ENCODE measurements at regions not wholly inside any gene's neighbourhood (a gene's known extent, or its start where the extent isn't known, plus 50 kb on each side); places are given as distances from the start of the nearest gene placed in this dataset.

DNA sequence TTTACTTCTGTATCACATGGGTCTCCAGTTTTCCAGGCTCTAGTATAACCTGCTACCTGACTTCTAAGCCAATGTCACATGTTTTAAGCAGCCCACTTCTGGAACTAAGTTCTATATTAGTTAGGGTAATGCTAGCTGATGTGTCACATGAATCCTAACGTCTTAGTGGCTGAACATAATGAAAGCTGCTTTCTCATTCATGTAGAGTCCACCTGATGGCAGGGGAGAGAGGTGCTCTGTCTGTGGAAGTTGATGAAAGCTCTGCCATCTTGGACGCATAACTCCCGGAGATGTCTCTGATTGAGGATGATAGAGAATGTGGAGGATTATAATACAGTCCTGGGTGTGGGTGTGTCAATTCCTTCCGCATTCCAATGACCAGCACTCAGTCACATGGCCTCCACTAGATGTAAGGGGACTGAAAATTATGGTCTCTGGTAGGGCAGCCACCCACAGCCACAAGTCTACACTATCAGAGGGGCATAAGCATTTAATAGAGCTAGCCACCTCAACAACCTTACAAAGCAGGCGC is 234.4 kb upstream of the CRY1 start:
- Histone ChIP-seq H3K4me3 (ENCODE audit: low read length in 2 of 2) (no peak overlapping the region), H3K27ac (ENCODE audit: low read depth in 2 of 2, low read length in 2 of 2) (no peak overlapping the region), H3K9me3 (ENCODE audit: control insufficient read depth in 2 of 2, low read length in 2 of 2) (no peaks in the 10 kb centered on the region), H3K9ac (ENCODE audit: low read depth in 1 of 2, low read length in 2 of 2) (no peak overlapping the region), H3K27me3 (ENCODE audit: control insufficient read depth in 2 of 2, insufficient read depth in 2 of 2, low read length in 2 of 2) (peaks cover 0 to 15% of the 10 kb centered on the region in 2 donors), H3K4me1 (ENCODE audit: control insufficient read depth in 2 of 2, insufficient read depth in 2 of 2, low read length in 2 of 2) (no peaks in the 10 kb centered on the region), H3K36me3 (ENCODE audit: control insufficient read depth in 2 of 2, insufficient read depth in 2 of 2, low read length in 2 of 2) (no peaks in the 10 kb centered on the region)

DNA sequence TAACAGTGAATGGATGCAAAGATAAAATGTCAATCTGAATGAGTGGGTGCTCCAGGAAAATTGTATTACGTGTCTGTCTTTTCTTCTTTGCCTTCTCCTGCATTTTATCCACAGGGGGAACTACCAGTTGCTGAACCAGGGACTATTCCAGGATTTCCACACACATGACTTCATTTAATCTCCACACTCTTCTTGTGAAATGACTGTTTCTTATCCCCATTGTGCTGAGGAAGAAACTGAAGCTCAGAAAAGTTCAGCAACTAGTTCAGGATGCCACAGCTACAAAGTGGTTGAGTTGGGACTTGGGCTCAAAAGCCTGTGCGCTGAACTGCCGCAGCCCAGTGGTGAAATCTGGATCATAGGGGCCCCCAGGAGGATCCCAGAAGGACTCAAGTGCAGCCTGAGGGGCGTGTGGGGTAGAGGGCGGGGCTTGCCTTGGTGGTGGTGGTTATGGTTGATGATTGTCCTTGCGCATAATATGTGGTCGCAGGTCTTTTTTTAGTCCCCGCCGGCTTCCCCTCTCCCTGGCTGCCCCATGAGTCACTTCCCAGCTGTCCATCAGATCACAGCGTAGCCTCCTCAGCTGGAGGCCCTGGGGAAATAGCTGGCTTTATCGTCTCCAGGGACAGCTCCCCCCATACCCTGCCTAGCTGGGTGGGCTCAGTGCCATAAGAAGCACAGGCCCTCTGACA is 235.2 kb upstream of the CRY1 start:
- H3K27me3 ChIP-seq (ENCODE audit: control insufficient read depth in 2 of 2, insufficient read depth in 2 of 2, low read length in 2 of 2), result peaks cover 0 to 12% of the 10 kb centered on the region in 2 donors
- no peak overlapping the region for H3K4me3 ChIP-seq (ENCODE audit: low read length in 2 of 2)
- no peaks in the 10 kb centered on the region for H3K9me3 ChIP-seq (ENCODE audit: control insufficient read depth in 2 of 2, low read length in 2 of 2)
- H3K4me1 ChIP-seq (ENCODE audit: control insufficient read depth in 2 of 2, insufficient read depth in 2 of 2, low read length in 2 of 2), result no peaks in the 10 kb centered on the region
- H3K9ac ChIP-seq (ENCODE audit: low read depth in 1 of 2, low read length in 2 of 2), result no peak overlapping the region
- no peak overlapping the region for H3K27ac ChIP-seq (ENCODE audit: low read depth in 2 of 2, low read length in 2 of 2)
- H3K36me3 ChIP-seq (ENCODE audit: control insufficient read depth in 2 of 2, insufficient read depth in 2 of 2, low read length in 2 of 2), result no peaks in the 10 kb centered on the region

DNA sequence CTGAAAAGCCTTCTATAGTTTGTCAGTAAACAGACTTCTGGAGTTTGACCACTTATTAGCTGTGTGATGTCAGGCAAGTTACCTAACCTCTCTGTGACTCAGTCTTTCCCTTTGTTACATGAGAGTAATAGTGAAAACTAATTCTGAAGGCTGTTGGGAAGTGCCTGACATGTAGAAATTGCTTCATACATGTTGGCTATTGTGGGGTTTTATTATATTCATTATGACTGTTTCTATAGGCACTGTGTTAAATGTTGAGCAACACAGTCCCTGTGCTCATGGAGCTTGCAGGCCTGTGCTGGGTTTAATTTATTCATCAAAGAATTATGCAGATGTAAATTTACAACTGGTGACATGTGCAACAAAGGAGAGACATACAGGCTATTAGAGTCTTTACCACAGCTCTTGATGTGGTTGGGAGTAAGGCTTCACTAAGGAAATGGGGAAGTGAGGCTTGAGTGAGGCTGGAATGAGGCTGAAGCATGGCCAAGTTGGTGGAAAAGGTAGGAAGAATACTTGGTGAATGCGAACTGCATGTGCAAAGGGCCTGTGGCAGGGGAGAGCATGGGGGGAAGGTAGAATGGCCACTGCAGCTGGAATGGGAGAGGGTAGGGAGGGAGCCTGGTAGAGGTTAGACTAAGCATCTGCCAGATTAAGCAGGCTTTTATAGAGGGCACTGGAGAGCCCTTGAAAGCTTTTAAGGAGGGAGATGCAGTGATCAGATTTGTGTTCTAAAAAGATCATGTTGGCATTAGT is 236.4 kb upstream of the CRY1 start:
- Histone ChIP-seq H3K4me1 (ENCODE audit: control insufficient read depth in 2 of 2, insufficient read depth in 2 of 2, low read length in 2 of 2) (no peaks in the 10 kb centered on the region), H3K27ac (ENCODE audit: low read depth in 2 of 2, low read length in 2 of 2) (no peak overlapping the region), H3K4me3 (ENCODE audit: low read length in 2 of 2) (no peak overlapping the region), H3K27me3 (ENCODE audit: control insufficient read depth in 2 of 2, insufficient read depth in 2 of 2, low read length in 2 of 2) (peaks cover 0 to 7% of the 10 kb centered on the region in 2 donors), H3K9me3 (ENCODE audit: control insufficient read depth in 2 of 2, low read length in 2 of 2) (no peaks in the 10 kb centered on the region), H3K9ac (ENCODE audit: low read depth in 1 of 2, low read length in 2 of 2) (no peak overlapping the region), H3K36me3 (ENCODE audit: control insufficient read depth in 2 of 2, insufficient read depth in 2 of 2, low read length in 2 of 2) (no peaks in the 10 kb centered on the region)

DNA sequence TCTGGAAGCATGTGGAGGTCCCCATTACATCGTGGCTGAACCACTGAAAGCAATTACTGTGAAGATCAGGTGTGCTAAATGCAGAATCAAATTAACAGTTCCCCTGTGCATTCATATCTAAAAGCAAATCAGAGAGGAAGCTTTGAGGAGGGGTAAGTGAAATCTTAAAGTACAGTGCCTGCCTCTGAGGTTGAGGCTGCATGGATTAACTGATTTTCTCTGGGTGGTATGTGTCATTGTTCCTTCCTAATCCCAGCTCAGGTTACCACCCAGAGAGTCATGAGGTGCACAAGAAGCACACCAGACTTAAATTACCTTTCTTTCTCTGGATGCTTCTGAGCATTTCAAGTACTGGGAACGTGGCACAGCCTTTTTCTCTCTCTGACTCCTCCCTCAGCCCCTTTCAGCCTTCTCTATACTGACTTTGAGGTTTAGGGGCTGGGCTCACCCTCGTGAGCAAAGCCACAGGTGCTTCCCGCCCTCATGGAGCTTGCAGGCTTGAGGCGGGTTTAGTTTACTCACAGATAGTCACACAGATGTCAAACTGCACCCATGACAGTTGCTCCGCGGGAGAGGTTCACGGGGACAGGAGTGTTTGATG is 237.6 kb upstream of the CRY1 start:
- no peaks in the 10 kb centered on the region for H3K9me3 ChIP-seq (ENCODE audit: control insufficient read depth in 2 of 2, low read length in 2 of 2)
- H3K9ac ChIP-seq (ENCODE audit: low read depth in 1 of 2, low read length in 2 of 2), result no peak overlapping the region
- no peaks in the 10 kb centered on the region for H3K36me3 ChIP-seq (ENCODE audit: control insufficient read depth in 2 of 2, insufficient read depth in 2 of 2, low read length in 2 of 2)
- peaks cover 0 to 7% of the 10 kb centered on the region in 2 donors for H3K27me3 ChIP-seq (ENCODE audit: control insufficient read depth in 2 of 2, insufficient read depth in 2 of 2, low read length in 2 of 2)
- no peak overlapping the region for H3K4me3 ChIP-seq (ENCODE audit: low read length in 2 of 2)
- H3K27ac ChIP-seq (ENCODE audit: low read depth in 2 of 2, low read length in 2 of 2), result no peak overlapping the region
- H3K4me1 ChIP-seq (ENCODE audit: control insufficient read depth in 2 of 2, insufficient read depth in 2 of 2, low read length in 2 of 2), result no peaks in the 10 kb centered on the region

GRCh38 chr12:107331471-107331870 is 238.1 kb upstream of the CRY1 start:
- Histone ChIP-seq H3K4me3 (ENCODE audit: low read length in 2 of 2) (no peak overlapping the region), H3K9me3 (ENCODE audit: control insufficient read depth in 2 of 2, low read length in 2 of 2) (no peaks in the 10 kb centered on the region), H3K27ac (ENCODE audit: low read depth in 2 of 2, low read length in 2 of 2) (no peak overlapping the region)

GRCh38 chr12:107331912-107332311 is 238.6 kb upstream of the CRY1 start:
- no peak overlapping the region for H3K4me3 ChIP-seq (ENCODE audit: low read length in 2 of 2)

More at GRCh38 chr12:107331471-107331870, 238.1 kb upstream of the CRY1 start:
- Histone ChIP-seq H3K4me1 (ENCODE audit: control insufficient read depth in 2 of 2, insufficient read depth in 2 of 2, low read length in 2 of 2) (no peaks in the 10 kb centered on the region), H3K27me3 (ENCODE audit: control insufficient read depth in 2 of 2, insufficient read depth in 2 of 2, low read length in 2 of 2) (peaks cover 0 to 7% of the 10 kb centered on the region in 2 donors), H3K9ac (ENCODE audit: low read depth in 1 of 2, low read length in 2 of 2) (no peak overlapping the region), H3K36me3 (ENCODE audit: control insufficient read depth in 2 of 2, insufficient read depth in 2 of 2, low read length in 2 of 2) (no peaks in the 10 kb centered on the region)

GRCh38 chr12:107332743-107333142 is 239.4 kb upstream of the CRY1 start:
- Histone ChIP-seq H3K9me3 (ENCODE audit: control insufficient read depth in 2 of 2, low read length in 2 of 2) (no peaks in the 10 kb centered on the region), H3K27me3 (ENCODE audit: control insufficient read depth in 2 of 2, insufficient read depth in 2 of 2, low read length in 2 of 2) (peaks cover 2 to 7% of the 10 kb centered on the region in 2 donors), H3K36me3 (ENCODE audit: control insufficient read depth in 2 of 2, insufficient read depth in 2 of 2, low read length in 2 of 2) (no peaks in the 10 kb centered on the region), H3K27ac (ENCODE audit: low read depth in 2 of 2, low read length in 2 of 2) (no peak overlapping the region), H3K4me3 (ENCODE audit: low read length in 2 of 2) (no peak overlapping the region), H3K4me1 (ENCODE audit: control insufficient read depth in 2 of 2, insufficient read depth in 2 of 2, low read length in 2 of 2) (no peaks in the 10 kb centered on the region), H3K9ac (ENCODE audit: low read depth in 1 of 2, low read length in 2 of 2) (no peak overlapping the region)

More at GRCh38 chr12:107331912-107332311, 238.6 kb upstream of the CRY1 start:
- no peak overlapping the region for H3K27ac ChIP-seq (ENCODE audit: low read depth in 2 of 2, low read length in 2 of 2)
- H3K36me3 ChIP-seq (ENCODE audit: control insufficient read depth in 2 of 2, insufficient read depth in 2 of 2, low read length in 2 of 2), result no peaks in the 10 kb centered on the region
- peaks cover 0 to 7% of the 10 kb centered on the region in 2 donors for H3K27me3 ChIP-seq (ENCODE audit: control insufficient read depth in 2 of 2, insufficient read depth in 2 of 2, low read length in 2 of 2)
- no peaks in the 10 kb centered on the region for H3K4me1 ChIP-seq (ENCODE audit: control insufficient read depth in 2 of 2, insufficient read depth in 2 of 2, low read length in 2 of 2)
- H3K9me3 ChIP-seq (ENCODE audit: control insufficient read depth in 2 of 2, low read length in 2 of 2), result no peaks in the 10 kb centered on the region
- no peak overlapping the region for H3K9ac ChIP-seq (ENCODE audit: low read depth in 1 of 2, low read length in 2 of 2)

- Histone ChIP-seq H3K36me3 (ENCODE audit: control insufficient read depth in 2 of 2, insufficient read depth in 2 of 2, low read length in 2 of 2) (no peaks in the 10 kb centered on the region), H3K9ac (ENCODE audit: low read depth in 1 of 2, low read length in 2 of 2) (no peak overlapping the region), H3K4me3 (ENCODE audit: low read length in 2 of 2) (no peak overlapping the region), H3K27me3 (ENCODE audit: control insufficient read depth in 2 of 2, insufficient read depth in 2 of 2, low read length in 2 of 2) (peaks cover 1 to 2% of the 10 kb centered on the region in 2 donors), H3K4me1 (ENCODE audit: control insufficient read depth in 2 of 2, insufficient read depth in 2 of 2, low read length in 2 of 2) (no peaks in the 10 kb centered on the region), H3K27ac (ENCODE audit: low read depth in 2 of 2, low read length in 2 of 2) (no peak overlapping the region), H3K9me3 (ENCODE audit: control insufficient read depth in 2 of 2, low read length in 2 of 2) (no peaks in the 10 kb centered on the region)
Observed at GRCh38 chr12:107335802-107336570, 242.6 kb upstream of the CRY1 start.

- H3K4me1 ChIP-seq (ENCODE audit: control insufficient read depth in 2 of 2, insufficient read depth in 2 of 2, low read length in 2 of 2), result no peaks in the 10 kb centered on the region
- H3K36me3 ChIP-seq (ENCODE audit: control insufficient read depth in 2 of 2, insufficient read depth in 2 of 2, low read length in 2 of 2), result no peaks in the 10 kb centered on the region
- peaks cover 0 to 2% of the 10 kb centered on the region in 2 donors for H3K27me3 ChIP-seq (ENCODE audit: control insufficient read depth in 2 of 2, insufficient read depth in 2 of 2, low read length in 2 of 2)
- no peak overlapping the region for H3K4me3 ChIP-seq (ENCODE audit: low read length in 2 of 2)
- no peak overlapping the region for H3K9ac ChIP-seq (ENCODE audit: low read depth in 1 of 2, low read length in 2 of 2)
- H3K27ac ChIP-seq (ENCODE audit: low read depth in 2 of 2, low read length in 2 of 2), result no peak overlapping the region
- no peaks in the 10 kb centered on the region for H3K9me3 ChIP-seq (ENCODE audit: control insufficient read depth in 2 of 2, low read length in 2 of 2)
Observed at GRCh38 chr12:107336695-107337094, 243.3 kb upstream of the CRY1 start.

All from mucosa of rectum (tissue), 2 donors.